HG03575 (cell line): ENCODE measurements at regions not wholly inside any gene's neighbourhood (a gene's known extent, or its start where the extent isn't known, plus 50 kb on each side); places are given as distances from the start of the nearest gene placed in this dataset.
"Not testable (repeated sequence)": the region's sequence is repeated elsewhere in the genome, so short reads cannot be mapped to it uniquely, and the experiment has no call there.

Experiments used
- ATAC-seq: cut with Tn5 transposase; IDR thresholded peaks from one replicate; pipeline ENCODE4 v1.9.1; 2021; ENCODE audit not compliant: unreplicated experiment, insufficient number of reproducible peaks, low FRiP score; ENCODE audit errors: extremely low read depth

DNA sequence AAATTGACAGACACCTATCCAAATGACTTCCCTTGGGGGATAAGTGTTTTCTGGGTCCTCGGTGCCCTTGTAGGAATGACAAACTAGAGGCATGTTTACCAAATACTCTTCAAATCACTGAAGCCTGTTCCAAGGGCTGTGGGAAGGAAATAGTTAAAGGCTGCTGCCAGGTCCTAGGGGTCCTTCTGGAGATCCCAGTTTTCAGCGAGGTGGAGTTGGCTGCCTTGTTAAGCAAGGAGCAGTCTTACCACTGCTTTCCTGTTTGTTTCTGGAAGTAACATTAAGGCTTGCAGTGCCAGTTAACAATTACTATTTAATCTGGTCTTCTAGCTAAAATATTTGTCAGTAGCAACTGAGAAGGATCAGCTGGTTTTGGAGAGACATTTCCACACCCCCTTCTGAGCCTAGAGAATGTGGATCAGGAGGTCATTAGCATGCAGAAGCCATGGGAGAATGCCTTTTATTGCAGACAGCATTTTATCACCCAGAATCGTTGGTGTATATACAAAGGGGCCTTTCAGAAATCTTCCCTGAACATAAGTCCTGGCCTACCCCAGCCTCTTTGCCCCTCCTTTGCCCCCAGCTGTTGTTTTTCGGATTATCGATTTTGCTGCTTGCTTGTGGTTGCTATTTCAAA, 238.8 kb downstream of the DMAC1 start:
- no peak for ATAC-seq

DNA sequence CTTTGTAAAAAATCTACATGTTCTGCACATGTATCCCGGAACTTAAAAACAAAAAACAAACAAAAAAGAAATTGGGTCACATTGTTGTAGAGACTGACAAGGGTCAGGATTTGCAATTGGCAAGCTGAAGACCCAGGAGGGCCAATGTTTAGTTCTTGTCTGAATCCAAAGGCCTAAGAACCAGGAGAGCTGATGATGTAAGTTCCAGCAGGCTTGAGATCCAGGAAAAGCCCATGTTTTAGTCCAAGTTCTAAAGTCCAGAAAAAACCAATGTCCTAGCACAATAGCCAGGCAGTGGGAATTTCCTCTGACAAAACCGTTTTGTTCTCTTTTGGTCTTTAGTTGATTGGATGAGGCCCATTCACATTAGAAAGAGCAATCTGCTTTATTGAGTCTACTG, 244.9 kb downstream of the DMAC1 start:
- no peak for ATAC-seq

DNA sequence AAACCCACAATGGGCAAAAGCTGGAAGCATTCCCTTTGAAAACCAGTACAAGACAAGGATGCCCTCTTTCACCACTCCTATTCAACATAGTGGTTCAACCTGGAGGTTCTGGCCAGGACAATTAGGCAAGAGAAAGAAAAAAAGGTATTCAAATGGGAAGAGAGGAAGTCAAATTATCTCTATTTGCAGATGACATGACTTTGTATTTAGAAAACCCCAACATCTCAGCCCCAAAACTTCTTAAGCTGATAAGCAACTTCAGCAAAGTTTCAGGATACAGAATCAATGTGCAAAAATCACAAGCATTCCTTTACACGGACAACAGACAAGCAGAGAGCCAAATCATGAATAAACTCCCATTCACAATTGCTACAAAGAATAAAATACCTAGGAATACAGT, 246.9 kb downstream of the DMAC1 start:
- ATAC-seq: not testable (repeated sequence)

DNA sequence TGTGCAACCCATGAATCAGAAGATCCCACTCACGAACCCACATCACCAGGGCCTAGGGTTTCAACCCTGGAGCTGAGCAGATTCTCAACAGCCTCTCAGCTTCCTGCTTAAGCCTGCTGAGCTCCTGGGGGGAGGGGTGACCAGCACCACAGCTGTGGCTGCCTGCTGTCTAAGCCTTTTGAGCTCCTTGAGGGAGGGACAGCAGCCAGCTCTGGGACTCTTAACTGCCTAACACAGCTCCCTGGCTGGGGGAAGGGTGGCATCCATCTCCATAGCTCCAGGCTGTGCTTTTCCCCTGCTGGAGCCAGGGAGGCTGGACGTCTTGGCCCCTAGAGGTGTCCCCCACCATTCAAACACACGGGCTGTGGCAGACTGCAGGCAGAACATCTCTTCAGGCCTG, 250.3 kb downstream of the DMAC1 start:
- ATAC-seq: no peak

DNA sequence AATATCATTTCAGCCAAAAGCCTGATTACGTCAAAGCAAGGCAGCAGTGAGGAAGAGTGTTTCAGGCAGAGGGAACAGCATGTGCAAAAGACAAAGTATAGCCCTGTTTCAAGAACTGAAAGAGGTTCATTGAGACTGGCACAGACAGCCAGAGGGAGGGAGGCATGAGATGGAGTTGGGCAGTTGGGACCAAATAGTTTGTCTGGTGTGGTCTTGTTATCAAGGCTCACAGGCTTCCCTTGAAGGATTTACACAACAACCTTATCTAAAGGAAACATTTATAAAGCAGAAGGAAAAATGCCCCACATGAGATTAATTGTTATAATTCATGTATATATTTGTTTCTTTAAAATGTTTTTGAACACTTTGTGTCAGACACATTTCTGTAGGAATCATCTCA, 253.3 kb downstream of the DMAC1 start:
- no peak for ATAC-seq

DNA sequence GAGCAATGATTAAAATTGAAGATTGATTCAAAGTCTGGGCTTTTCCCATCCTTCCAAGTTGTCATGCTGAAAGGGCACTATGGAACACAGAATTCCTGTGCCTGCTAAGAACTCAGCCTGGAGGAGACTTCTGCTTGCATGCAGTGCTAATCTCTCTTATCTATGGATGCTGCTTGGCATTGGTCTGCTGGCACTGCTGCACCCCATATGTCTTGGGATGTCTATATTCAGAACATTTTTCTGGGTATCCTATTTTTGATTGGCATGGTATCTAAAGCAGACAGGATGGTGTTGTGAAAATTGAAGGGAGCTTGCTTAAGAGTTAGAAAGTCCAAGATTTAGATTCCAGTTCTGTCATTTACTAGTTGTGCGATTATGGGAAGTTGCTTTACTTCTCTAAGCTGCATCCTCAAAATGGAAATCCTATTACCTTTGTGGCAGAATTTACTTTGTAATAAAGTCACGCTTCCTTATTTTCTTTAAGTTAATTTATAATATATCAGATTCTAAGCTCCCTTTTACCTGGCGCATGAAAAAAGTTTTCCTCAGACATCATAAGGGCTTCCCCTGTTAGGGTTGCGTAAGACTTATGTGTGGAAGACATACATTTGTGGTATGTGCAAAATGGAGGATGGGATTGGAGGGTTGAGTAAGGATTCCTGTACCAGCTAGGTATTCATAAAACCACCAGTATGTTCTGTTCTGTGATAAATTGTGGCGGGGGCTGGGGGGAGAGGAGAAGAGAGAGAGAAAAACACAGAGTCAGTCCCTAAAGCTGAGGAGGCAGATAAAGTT, 254.0 kb downstream of the DMAC1 start:
- ATAC-seq: no peak

DNA sequence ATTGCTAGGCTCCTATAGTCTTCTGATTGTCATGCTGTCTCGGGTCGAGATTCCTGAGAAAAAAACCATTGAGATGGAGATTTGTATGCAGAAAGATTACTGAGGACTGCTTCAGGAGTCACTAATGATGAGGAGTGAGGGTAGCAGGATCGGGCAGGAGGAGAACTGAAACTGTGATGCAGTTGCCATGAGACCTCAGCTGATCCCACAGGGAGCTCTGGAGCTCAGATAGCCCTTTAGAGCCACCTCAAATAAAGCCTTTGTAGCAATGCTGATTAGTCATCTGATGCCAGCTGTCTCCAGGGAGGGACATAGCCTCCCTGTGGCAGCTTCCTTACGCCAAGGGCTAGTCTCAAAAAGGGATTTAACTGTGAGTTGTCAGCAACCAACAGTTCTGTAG, 256.9 kb downstream of the DMAC1 start:
- ATAC-seq: no peak

DNA sequence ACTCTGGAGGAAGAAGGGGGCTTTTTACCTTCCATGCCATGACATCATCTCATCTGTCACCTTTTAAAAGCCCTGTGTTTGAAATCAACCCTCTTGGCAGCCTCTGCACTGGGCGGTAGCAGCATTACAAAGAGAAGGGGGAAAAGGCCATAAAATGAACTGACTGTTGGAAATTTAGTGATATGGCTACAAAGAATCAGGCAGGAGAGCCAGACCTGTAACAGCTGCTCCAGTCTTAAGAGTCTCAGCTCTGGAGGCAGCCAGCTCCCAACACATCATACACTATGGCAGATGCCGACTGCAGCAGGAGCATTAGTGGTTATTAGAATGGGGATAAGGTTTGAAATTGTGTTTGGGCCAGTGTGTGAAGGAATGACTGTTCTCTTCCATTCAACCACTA, 257.5 kb downstream of the DMAC1 start:
- no peak for ATAC-seq

DNA sequence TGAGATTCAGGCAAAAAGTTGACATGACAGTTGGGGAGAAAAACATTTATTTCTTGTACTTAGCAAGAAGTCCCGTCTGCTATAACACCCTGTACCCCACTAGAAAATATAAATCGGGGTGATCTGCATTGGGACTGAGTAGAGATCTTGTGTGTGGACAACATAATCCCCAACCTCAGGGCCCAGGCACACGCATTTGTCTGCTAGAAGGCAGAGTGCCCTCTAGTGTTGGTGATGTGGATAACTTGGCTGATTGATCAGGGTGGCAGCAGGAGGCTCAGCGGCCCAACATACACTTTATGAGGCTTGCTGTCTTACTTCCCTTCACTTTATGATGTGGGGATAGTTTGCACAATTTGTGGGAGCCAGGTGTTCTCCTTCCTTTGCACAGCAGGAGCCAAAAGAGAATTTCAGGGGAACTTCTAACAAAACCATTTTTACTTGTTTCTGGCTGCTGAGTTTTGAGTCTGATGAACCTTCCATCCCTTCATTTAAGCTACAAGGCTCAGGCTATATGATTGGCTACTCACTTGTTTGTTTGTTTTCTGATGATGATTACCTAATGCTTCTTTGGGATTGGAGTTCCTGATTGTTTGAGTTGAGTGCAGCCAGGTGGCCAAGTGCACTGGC, 263.2 kb downstream of the DMAC1 start:
- ATAC-seq: no peak

DNA sequence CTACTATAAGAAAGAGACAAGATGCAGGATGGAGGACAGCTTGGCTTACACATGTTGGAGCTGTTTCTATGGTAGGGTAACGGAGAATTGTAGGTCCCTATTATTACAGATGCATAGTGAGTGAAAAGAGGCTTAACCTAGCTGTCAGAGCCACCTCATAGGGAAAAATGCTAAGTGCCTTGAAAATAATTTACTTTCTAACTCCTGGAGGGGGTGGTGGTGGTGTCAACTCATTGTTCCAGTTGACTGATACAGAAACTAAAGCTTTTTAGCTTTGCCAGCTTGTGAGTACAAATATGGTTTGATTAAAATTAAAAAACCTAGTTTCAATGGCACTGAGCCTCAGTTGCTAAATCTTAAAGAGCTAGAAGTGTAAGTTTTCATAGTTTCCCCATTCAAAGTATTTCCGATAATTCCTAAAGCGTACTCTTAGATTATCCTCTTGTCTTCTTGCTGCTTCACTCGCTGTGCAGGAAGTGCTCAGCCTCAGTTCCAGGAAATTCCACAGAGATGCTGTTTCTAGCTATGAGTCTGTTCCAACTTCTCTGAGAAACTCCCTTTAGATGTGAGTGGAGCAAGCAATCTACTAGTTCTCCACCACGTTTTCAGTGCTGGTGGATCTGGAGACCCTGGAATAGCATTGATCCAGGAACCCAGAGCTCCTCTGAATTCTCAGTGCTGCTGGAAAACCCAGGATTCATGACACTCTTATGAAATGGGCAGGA, 265.2 kb downstream of the DMAC1 start:
- no peak for ATAC-seq

DNA sequence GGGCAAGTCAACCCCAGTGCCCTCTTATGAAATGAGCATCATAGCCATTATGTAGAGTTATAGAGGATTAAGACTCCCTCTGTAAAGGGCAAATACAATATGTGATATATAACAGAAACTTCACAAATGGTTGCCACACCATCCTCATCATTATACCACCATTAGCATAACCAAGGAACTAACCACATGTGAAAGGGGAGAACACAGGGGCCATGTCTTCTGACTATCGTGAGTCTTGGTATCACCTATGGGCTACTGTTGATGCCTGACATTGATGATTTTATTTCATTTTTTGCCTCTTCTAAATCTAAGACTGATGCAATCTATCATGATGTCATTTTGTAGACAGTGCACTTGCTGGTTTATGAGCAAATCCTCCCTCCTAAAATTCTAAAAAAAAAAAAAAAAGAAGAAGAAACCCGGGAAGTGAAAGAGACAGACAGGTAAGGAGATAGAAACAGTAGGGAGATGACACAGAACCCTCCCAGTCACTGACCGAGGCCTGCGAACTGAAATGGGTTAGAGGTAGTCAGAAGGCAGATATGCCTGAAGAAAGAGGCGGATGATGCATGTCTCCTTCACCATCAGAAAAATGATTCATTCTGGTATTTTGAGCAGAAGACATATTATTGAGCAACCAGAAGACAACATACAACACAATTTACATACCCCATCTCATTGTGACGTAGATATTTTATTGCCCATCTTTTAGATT, 266.0 kb downstream of the DMAC1 start:
- no peak for ATAC-seq

DNA sequence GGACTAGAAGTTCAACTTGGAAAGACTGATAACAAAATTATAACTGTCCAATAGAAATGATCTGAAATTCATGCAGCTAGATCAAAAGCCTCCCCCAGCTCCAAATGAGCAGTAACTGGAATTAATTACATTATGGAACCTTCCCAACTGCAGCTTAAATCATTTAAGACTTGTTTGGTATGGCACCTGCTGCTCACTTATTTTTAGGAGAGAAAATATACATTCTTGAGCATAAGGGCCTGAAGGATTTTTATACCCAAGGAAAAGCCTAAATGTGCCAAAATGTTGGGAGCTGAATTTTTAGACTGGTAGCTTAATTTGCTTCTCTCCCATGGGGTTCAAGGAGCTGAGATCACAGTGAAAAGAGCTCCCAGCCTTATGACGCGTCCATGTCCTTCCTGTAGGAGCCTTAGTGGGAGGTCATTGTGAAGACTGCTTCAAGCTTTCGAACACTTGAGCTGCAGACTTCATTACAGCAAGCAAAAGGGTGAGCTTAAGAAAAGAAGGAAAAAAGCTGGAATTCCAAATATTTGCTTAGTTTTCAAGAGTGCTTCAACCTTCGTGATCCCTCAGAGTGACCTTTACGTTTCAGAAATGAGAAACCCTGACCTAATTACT, 276.0 kb downstream of the DMAC1 start:
- ATAC-seq: no peak

DNA sequence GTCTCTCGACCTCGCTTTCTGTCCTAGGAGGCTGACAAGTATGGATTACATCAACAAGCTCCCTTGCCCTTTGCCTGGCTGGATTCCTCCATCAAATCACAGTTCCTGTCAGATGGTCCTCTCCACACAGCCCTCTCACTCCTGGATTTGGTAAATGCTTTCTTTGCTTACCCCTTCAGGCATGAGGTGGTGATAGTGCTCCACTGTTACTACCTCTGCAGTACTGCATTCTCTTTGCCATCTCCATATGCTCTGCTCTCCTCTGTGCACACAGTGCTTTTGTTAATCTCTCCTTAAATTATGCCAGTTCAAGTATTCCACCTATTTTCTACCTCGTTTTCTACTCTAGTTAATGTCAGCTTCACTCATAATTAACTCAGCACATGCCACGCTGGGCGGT, 279.2 kb downstream of the DMAC1 start:
- ATAC-seq: no peak

DNA sequence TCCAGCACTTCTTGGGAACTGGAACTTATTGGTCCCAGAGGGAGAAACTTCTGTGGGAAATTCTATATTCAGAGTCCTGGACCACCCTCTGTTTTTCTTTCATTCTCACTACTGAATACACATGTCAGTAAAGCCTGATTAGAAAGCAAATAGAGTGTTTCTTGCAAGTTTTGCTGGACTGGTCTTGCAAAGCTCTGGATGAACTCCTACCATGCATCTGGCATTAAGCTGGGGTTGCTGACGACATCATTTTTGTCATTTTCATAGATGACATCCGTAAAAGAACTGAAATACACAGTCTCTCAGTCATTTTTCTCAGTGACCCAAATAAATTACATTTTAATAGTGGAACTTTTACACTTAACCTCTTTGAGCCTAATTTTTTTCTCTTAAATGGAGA, 283.2 kb downstream of the DMAC1 start:
- no peak for ATAC-seq

DNA sequence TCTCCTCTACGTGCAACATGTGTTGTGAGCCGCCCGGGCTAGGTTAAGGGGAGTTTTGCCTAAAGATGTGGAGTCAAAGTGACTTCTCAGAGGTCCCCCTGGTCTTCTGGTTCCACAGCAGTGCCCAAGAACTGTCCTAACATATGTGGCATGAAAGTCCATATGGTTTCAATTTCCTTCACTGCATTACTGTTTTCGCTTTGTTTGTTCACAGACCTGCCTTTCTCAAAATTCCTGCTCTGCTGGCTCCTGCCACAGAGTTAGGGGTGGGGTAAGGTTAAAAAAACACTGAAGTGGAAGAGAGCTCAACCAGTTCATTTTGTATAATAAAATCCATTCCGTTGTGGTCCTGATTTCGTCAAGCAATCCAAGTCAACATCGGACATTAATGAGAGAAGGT, 289.4 kb downstream of the DMAC1 start:
- no peak for ATAC-seq

DNA sequence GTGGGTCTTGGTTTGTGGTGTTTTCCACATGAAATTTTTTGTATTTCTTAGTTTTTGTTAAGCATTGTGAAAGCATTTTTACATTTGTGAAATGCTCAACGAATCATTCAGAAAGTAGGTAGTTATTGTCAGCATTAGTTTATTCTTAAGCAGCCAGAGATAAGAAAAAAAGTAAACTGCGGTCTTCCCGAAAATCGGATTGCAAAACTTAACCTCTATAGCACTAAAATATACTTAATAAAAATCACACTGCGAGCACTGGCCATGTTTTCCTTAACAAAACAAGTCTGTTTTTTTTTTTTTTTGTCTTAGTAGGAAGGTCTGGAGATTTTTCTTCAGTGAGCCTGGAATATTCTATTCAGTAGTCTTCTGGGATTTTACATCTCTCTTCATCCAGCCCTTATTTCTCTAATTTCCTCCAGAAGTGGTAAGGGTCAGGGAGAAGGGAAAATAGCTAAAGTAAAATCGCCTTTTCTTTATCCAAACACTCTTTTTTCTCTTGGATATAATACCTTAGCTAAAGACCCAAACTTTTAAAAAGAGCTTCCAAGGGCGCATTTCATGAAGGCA, 289.9 kb downstream of the DMAC1 start:
- no peak for ATAC-seq

DNA sequence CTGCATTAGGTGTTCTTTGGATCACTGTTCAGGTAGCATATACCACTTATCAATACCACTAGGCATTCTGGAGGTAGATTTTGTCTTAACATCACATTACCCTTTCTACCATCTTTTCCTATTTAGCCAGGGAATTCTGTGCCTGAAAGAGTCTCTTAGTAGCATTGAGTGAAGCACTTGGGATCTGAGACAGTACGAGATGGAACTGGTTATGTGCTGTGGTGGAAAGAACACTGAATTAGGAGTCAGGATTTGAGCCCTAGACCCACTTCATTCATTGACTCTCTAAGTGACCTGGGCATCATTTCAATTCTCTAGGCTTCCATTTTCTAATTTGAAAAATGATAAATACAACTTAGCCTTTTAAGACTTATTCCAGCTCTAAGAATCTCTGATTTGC, 291.1 kb downstream of the DMAC1 start:
- no peak for ATAC-seq

DNA sequence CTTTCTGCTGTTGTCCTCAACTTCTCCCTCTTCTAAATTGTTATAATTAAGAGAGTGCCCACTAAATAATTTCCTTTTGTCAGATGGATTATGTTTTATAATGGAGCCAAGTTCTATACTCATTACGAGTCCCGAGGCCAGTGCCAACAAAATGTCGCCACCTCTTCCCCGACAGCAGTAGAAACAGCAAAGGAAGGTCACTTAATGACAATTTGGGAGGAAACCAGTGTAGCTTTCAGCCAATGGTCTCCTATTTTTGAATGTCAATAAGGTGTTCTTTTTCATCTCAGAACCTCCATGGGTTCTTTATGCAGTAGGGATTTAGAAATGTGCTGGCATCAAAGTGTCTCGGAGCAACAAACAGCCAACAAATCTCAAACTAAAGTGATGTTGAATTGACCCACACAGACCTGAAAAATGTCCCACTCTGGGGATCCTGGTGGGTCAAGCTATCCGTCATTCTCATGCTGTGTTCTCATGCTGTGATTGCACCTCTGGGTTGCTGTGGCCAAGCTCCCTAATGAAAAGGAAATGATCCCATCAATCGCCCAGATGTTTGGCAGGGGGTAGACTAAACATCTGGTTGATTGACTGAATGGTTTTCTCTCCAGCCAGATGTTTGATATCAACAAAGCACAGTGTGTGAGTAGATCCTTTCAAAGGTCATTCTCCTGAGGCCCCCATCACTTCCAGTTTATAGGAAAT, 291.9 kb downstream of the DMAC1 start:
- no peak for ATAC-seq
